ENCODE measurements at regions not wholly inside any gene's neighbourhood (a gene's known extent, or its start where the extent isn't known, plus 50 kb on each side); places are given as distances from the start of the nearest gene placed in this dataset.
"Not testable (repeated sequence)": the region's sequence is repeated elsewhere in the genome, so short reads cannot be mapped to it uniquely, and the experiment has no call there.

GRCh38 chr13:50129706-50130122 is 114.5 kb downstream of the KCNRG start:
- no peak for DNase-seq (ENCODE audit: low read depth in 4 of 4, low spot score in 1 of 4)

GRCh38 chr13:50130123-50130946 is 115.1 kb downstream of the KCNRG start:
- DNase-seq (ENCODE audit: low read depth in 4 of 4, low spot score in 1 of 4), result no peak

GRCh38 chr13:50131920-50132903 is 117.0 kb downstream of the KCNRG start:
- no peak for DNase-seq (ENCODE audit: low read depth in 4 of 4, low spot score in 1 of 4)

- no peak for DNase-seq (ENCODE audit: low read depth in 4 of 4, low spot score in 1 of 4)
Measured at GRCh38 chr13:50132904-50133357, 117.7 kb downstream of the KCNRG start.

GRCh38 chr13:50133358-50133953 is 118.2 kb downstream of the KCNRG start:
- DNase-seq (ENCODE audit: low read depth in 4 of 4, low spot score in 1 of 4), result no peak

- DNase-seq (ENCODE audit: low read depth in 4 of 4, low spot score in 1 of 4), result no peak
Measured at GRCh38 chr13:50136226-50136625, 121.0 kb downstream of the KCNRG start.

GRCh38 chr13:50136678-50137077 is 121.4 kb downstream of the KCNRG start:
- no peak for DNase-seq (ENCODE audit: low read depth in 4 of 4, low spot score in 1 of 4)

- DNase-seq (ENCODE audit: low read depth in 4 of 4, low spot score in 1 of 4), result not testable (repeated sequence)
Measured at GRCh38 chr13:50139435-50139934, 124.2 kb downstream of the KCNRG start.

GRCh38 chr13:50140153-50140552 is 124.9 kb downstream of the KCNRG start:
- no peak for DNase-seq (ENCODE audit: low read depth in 4 of 4, low spot score in 1 of 4)

GRCh38 chr13:50140581-50141374 is 125.5 kb downstream of the KCNRG start:
- no peak for DNase-seq (ENCODE audit: low read depth in 4 of 4, low spot score in 1 of 4)

- no peak for DNase-seq (ENCODE audit: low read depth in 4 of 4, low spot score in 1 of 4)
Measured at GRCh38 chr13:50141375-50141975, 126.2 kb downstream of the KCNRG start.

- no peak for DNase-seq (ENCODE audit: low read depth in 4 of 4, low spot score in 1 of 4)
Measured at GRCh38 chr13:50144246-50145160, 129.3 kb downstream of the KCNRG start.

- no peak for DNase-seq (ENCODE audit: low read depth in 4 of 4, low spot score in 1 of 4)
Measured at GRCh38 chr13:50149214-50149613, 134.0 kb downstream of the KCNRG start.

GRCh38 chr13:50149932-50150331 is 134.7 kb downstream of the KCNRG start:
- no peak for DNase-seq (ENCODE audit: low read depth in 4 of 4, low spot score in 1 of 4)

- DNase-seq (ENCODE audit: low read depth in 4 of 4, low spot score in 1 of 4), result no peak
Measured at GRCh38 chr13:50152224-50152623, 137.0 kb downstream of the KCNRG start.

GRCh38 chr13:50152655-50153309 is 137.5 kb downstream of the KCNRG start:
- DNase-seq (ENCODE audit: low read depth in 4 of 4, low spot score in 1 of 4), result no peak

GRCh38 chr13:50153401-50153800 is 138.2 kb downstream of the KCNRG start:
- DNase-seq (ENCODE audit: low read depth in 4 of 4, low spot score in 1 of 4), result no peak

- no peak for DNase-seq (ENCODE audit: low read depth in 4 of 4, low spot score in 1 of 4)
Measured at GRCh38 chr13:50153876-50154275, 138.6 kb downstream of the KCNRG start.
